DND-41 (cell line): ENCODE measurements at regions not wholly inside any gene's neighbourhood (a gene's known extent, or its start where the extent isn't known, plus 50 kb on each side); places are given as distances from the start of the nearest gene placed in this dataset.

Experiments
- ATAC-seq: fragments of 200-7000 bp; cut with Tn5 transposase; 3 replicates; pipeline ENCODE4 v1.9.1; 2021; ENCODE audit warnings: low read depth; ENCODE audit not compliant: insufficient read depth
- DNase-seq: peaks from one replicate; pipeline ENCODE4 v3.0.0-alpha.2; 2020
- H2AFZ ChIP-seq: 2 replicates; pipeline ENCODE4 v1.6.0; 2012; ENCODE audit warnings: low read depth, low read length
- H3K27ac ChIP-seq: 2 replicates; pipeline ENCODE4 v1.5.1; 2012; ENCODE audit warnings: low read length, inconsistent platforms
- H3K27me3 ChIP-seq: fragments of 200-600 bp; sonication (generic); 2 replicates; pipeline ENCODE4 v1.6.0; 2012; ENCODE audit warnings: low read length, mild to moderate bottlenecking, inconsistent platforms; ENCODE audit not compliant: insufficient read depth, poor library complexity
- H3K36me3 ChIP-seq: 2 replicates; pipeline ENCODE4 v1.5.1; 2012; ENCODE audit warnings: low read length, inconsistent platforms; ENCODE audit not compliant: insufficient read depth
- H3K4me1 ChIP-seq: 2 replicates; pipeline ENCODE4 v1.5.1; 2012; ENCODE audit warnings: mild to moderate bottlenecking, low read length; ENCODE audit not compliant: insufficient read depth
- H3K4me2 ChIP-seq: 2 replicates; pipeline ENCODE4 v1.6.0; 2012; ENCODE audit warnings: mild to moderate bottlenecking, moderate library complexity, low read length, inconsistent platforms; ENCODE audit not compliant: insufficient read depth
- H3K4me3 ChIP-seq, 2 experiments: fragments of 200-600 bp in 1 of 2; shearing (Covaris generic) in 1 of 2; 2 replicates each; pipeline ENCODE4 v1.5.1; 2012 to 2016; ENCODE audit warnings: inconsistent platforms in 2 of 2, low read length in 2 of 2, mild to moderate bottlenecking in 2 of 2, low read depth in 1 of 2, moderate library complexity in 1 of 2
- H3K79me2 ChIP-seq: 2 replicates; pipeline ENCODE4 v1.6.0; 2012; ENCODE audit warnings: low read length, inconsistent platforms; ENCODE audit not compliant: insufficient read depth
- H3K9ac ChIP-seq: 2 replicates; pipeline ENCODE4 v1.6.0; 2012; ENCODE audit warnings: low read depth, mild to moderate bottlenecking, inconsistent platforms, low read length, moderate library complexity
- H3K9me3 ChIP-seq: 2 replicates; pipeline ENCODE4 v1.5.1; 2012; ENCODE audit warnings: low read length, moderate library complexity, mild to moderate bottlenecking, inconsistent platforms; ENCODE audit not compliant: insufficient read depth, severe bottlenecking
- H4K20me1 ChIP-seq: 2 replicates; pipeline ENCODE4 v1.6.0; 2012; ENCODE audit warnings: low read length; ENCODE audit not compliant: insufficient read depth
- CTCF ChIP-seq: IDR thresholded peaks from 2 replicates; pipeline ENCODE4 v1.5.1; 2012; ENCODE audit warnings: borderline replicate concordance, low read length, moderate library complexity, mild to moderate bottlenecking; ENCODE audit not compliant: poor library complexity, severe bottlenecking; ENCODE audit errors: extremely low read depth
- EZH2 ChIP-seq: IDR thresholded peaks from 3 replicates; pipeline ENCODE4 v1.6.1; 2012; ENCODE audit warnings: borderline replicate concordance, low read depth, mild to moderate bottlenecking, moderate library complexity, low read length, inconsistent platforms; ENCODE audit not compliant: severe bottlenecking

- Histone ChIP-seq H3K79me2 (no peaks in the 10 kb centered on the region), H3K27ac (no peak overlapping the region), H3K27me3 (no peaks in the 10 kb centered on the region), H3K4me3 (no peak overlapping the region), H3K4me2 (no peak overlapping the region), H3K36me3 (no peaks in the 10 kb centered on the region), H3K9ac (no peak overlapping the region), H3K9me3 (no peaks in the 10 kb centered on the region), H3K4me1 (no peaks in the 10 kb centered on the region), H4K20me1 (no peaks in the 10 kb centered on the region), H2AFZ (no peak overlapping the region)
- ATAC-seq (no peak), DNase-seq (no peak)
- no peak for TF ChIP-seq EZH2
- TF ChIP-seq CTCF, result no peak
Measured at GRCh38 chr18:27366665-27367064, 181.6 kb upstream of the CHST9 start.

GRCh38 chr18:27366151-27366550 is 181.0 kb upstream of the CHST9 start:
- ATAC-seq (no peak), DNase-seq (no peak)
- Histone ChIP-seq H2AFZ (no peak overlapping the region), H4K20me1 (no peaks in the 10 kb centered on the region), H3K4me1 (no peaks in the 10 kb centered on the region), H3K4me3 (no peak overlapping the region), H3K27me3 (no peaks in the 10 kb centered on the region), H3K36me3 (no peaks in the 10 kb centered on the region), H3K27ac (no peak overlapping the region), H3K9ac (no peak overlapping the region), H3K4me2 (no peak overlapping the region), H3K9me3 (no peaks in the 10 kb centered on the region), H3K79me2 (no peaks in the 10 kb centered on the region)
- TF ChIP-seq CTCF (no peak), EZH2 (no peak)

GRCh38 chr18:27363872-27364271 is 178.8 kb upstream of the CHST9 start:
- no peak for DNase-seq
- H3K9me3 ChIP-seq, result no peaks in the 10 kb centered on the region
- no peaks in the 10 kb centered on the region for H3K79me2 ChIP-seq

More at GRCh38 chr18:27363872-27364271, 178.8 kb upstream of the CHST9 start:
- no peak overlapping the region for H3K4me3 ChIP-seq
- no peaks in the 10 kb centered on the region for H3K4me1 ChIP-seq
- no peak overlapping the region for H3K9ac ChIP-seq
- TF ChIP-seq CTCF (peak; percentile 55), EZH2 (no peak)
- no peaks in the 10 kb centered on the region for H4K20me1 ChIP-seq
- H3K27me3 ChIP-seq, result no peaks in the 10 kb centered on the region
- ATAC-seq, result 0 out of 3 replicates have a peak, but pooled peaks have one; percentile 44
- no peak overlapping the region for H3K27ac ChIP-seq
- H3K36me3 ChIP-seq, result no peaks in the 10 kb centered on the region
- no peak overlapping the region for H3K4me2 ChIP-seq
- no peak overlapping the region for H2AFZ ChIP-seq
